Right cardiac atrium (tissue), 5 donors: ENCODE measurements at regions not wholly inside any gene's neighbourhood (a gene's known extent, or its start where the extent isn't known, plus 50 kb on each side); places are given as distances from the start of the nearest gene placed in this dataset.

Experiments used
- ATAC-seq, 2 donors: fragments of 200-7000 bp; cut with Tn5 transposase; one replicate each; pipeline versions ENCODE4 v1.8.0 to v1.9.1; 2020; ENCODE audit warnings: moderate library complexity in 2 of 2, mild to moderate bottlenecking in 1 of 2
- DNase-seq, 3 donors: peaks; one replicate each; pipeline ENCODE4 v3.0.0-alpha.2; 2020
- H3K27ac ChIP-seq: one replicate; pipeline ENCODE4 v1.5.1; 2013; ENCODE audit warnings: mild to moderate bottlenecking, low read length, control low read depth, moderate library complexity
- H3K27me3 ChIP-seq: one replicate; pipeline ENCODE4 v1.6.1; 2013; ENCODE audit not compliant: control insufficient read depth, insufficient read depth
- H3K4me1 ChIP-seq: one replicate; pipeline ENCODE4 v1.6.1; 2013; ENCODE audit warnings: low read length; ENCODE audit not compliant: control insufficient read depth, insufficient read depth
- H3K4me3 ChIP-seq: one replicate; pipeline ENCODE4 v1.5.1; 2013; ENCODE audit warnings: low read length, control low read depth
- H3K9me3 ChIP-seq: one replicate; pipeline ENCODE4 v1.6.1; 2013; ENCODE audit warnings: low read length; ENCODE audit not compliant: control insufficient read depth
- WGBS: extraction: QIAGEN DNeasy Blood & Tissue Kit; methylation state at CpG from one replicate; pipeline ENCODE4 v1.1.7; 2013; 5-methylcytosine and 5-hydroxymethylcytosine counted together
- intact Hi-C, 4 donors: fragments of 100-400 bp; cut with DNase I; formaldehyde crosslinking; loops; one replicate each; pipeline versions ENCODE4 v1.11.0 to v1.14.0; 2022 to 2023
- donor health status: healthy with polysubstance abuse.
- donor health status: DM: no; HTN: yes; CAD: no.
- donor health status: DM: no; HTN: no; CAD: no.
- donor health status: DM: no; HTN: yes; CAD: no; lungs with severe emphysema.
- donor health status: DM: yes; HTN: yes; CAD: no.

GRCh38 chr10:21272643-21273399 lies 252.7 kb downstream of the SKIDA1 start:
- intact Hi-C loops = loop anchor here (10.0 kb wide), 2 partner anchors 222 to 462 kb away; no protein-coding TSS in a partner anchor
- H3K4me3 ChIP-seq = no peak overlapping the region
- WGBS = 81% methylated on average over 4 of the region's 4 CpGs
- no peak overlapping the region for H3K27ac ChIP-seq
- DNase-seq (no peak), ATAC-seq (no peak)
- no peaks in the 10 kb centered on the region for H3K27me3 ChIP-seq
- no peaks in the 10 kb centered on the region for H3K9me3 ChIP-seq
- no peaks in the 10 kb centered on the region for H3K4me1 ChIP-seq

DNA sequence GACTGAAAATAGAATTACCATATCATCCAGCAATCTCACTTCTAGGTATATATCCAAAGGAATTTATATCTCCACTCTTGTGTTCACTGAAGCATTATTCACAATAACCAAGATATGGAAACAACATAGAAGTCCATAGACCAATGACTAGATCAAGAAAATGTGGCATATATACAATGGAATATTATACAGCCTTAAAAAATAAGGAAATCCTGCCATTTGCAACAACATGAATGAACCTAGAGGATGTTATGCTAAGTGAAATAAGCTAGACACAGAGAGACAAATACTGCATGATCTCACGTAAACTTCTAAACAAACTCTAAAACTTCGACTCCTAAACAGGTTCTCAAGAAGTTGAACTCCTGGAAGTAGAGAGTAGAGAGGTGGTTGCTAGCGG lies 254.5 kb downstream of the SKIDA1 start:
- no peak for DNase-seq
- Histone ChIP-seq H3K27ac (no peak overlapping the region), H3K9me3 (no peaks in the 10 kb centered on the region), H3K4me3 (no peak overlapping the region), H3K4me1 (no peaks in the 10 kb centered on the region), H3K27me3 (no peaks in the 10 kb centered on the region)
- 98% methylated on average over 3 of the region's 3 CpGs for WGBS
- intact Hi-C loops = loop anchor here (10.0 kb wide), 2 partner anchors 224 to 464 kb away; no protein-coding TSS in a partner anchor
- ATAC-seq = no peak

- DNase-seq (no peak), ATAC-seq (no peak)
- Histone ChIP-seq H3K4me1 (no peaks in the 10 kb centered on the region), H3K4me3 (no peak overlapping the region), H3K9me3 (no peaks in the 10 kb centered on the region), H3K27me3 (no peaks in the 10 kb centered on the region), H3K27ac (no peak overlapping the region)
- intact Hi-C loops = loop anchor here (2.0 to 10.0 kb wide), 3 partner anchors 184 to 190 kb away; no protein-coding TSS in a partner anchor
- WGBS = 81% methylated on average over 5 of the region's 5 CpGs
These were observed 256.2 kb downstream of the SKIDA1 start for GRCh38 chr10:21269289-21269688.

GRCh38 chr10:21265622-21266021 lies 259.9 kb downstream of the SKIDA1 start:
- H3K9me3 ChIP-seq = no peaks in the 10 kb centered on the region
- intact Hi-C loops = loop anchor here in 2 of 4 donors (5.0 to 10.0 kb wide), 2 partner anchors 181 to 183 kb away; no protein-coding TSS in a partner anchor
- 93% methylated on average over 3 of the region's 3 CpGs for WGBS

DNA sequence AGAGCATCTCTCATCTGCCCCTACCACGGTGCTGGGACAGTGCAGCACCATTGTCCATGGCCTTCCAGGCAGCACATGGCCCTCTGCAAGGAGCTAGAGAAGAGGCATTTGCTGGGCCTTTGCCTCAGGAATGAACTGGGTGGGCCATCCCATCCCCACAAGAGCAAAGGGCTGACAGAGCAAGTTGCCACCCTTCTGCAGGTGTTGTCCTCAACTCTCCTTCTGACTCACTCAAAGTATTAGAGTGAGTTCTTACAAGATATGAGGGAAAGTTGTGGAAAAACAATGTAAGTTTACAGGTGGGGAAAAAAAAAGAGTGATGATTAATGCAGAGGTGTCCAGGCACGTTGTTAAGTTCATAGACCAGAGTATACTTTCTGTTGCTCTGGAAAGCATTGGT lies 261.2 kb downstream of the SKIDA1 start:
- Histone ChIP-seq H3K27ac (no peak overlapping the region), H3K4me1 (no peaks in the 10 kb centered on the region), H3K27me3 (no peaks in the 10 kb centered on the region), H3K4me3 (no peak overlapping the region), H3K9me3 (no peaks in the 10 kb centered on the region)
- no peak for DNase-seq
- no peak for ATAC-seq
- intact Hi-C loops = loop anchor here in 1 of 4 donors (10.0 kb wide), 1 partner anchor 179 kb away; no protein-coding TSS in a partner anchor
- WGBS = 91% methylated on average over 2 of the region's 2 CpGs

More at GRCh38 chr10:21265622-21266021, 259.9 kb downstream of the SKIDA1 start:
- H3K27me3 ChIP-seq = no peaks in the 10 kb centered on the region
- H3K4me1 ChIP-seq = no peaks in the 10 kb centered on the region
- no peak for ATAC-seq
- H3K4me3 ChIP-seq = no peak overlapping the region
- H3K27ac ChIP-seq = no peak overlapping the region
- DNase-seq = no peak

DNA sequence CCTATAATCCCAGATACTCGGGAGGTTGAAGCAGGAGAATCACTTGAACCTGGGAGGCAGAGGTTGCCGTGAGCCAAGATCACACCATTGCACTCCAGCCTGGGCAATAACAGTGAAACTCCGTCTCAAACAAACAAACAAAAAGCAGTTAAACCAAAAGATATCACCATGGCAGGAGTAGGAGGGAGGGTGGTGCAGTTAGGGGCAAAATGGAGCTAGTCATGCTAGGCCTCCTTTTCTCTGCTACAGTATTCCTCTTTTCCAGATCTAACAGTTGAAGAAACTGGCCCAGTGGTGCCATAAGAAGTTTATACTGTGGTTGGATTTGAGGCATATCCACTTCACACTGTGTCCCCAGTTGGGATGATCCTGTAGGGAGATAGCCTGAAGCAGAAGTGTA lies 261.6 kb downstream of the SKIDA1 start:
- Histone ChIP-seq H3K4me3 (no peak overlapping the region), H3K9me3 (no peaks in the 10 kb centered on the region), H3K27me3 (no peaks in the 10 kb centered on the region), H3K27ac (no peak overlapping the region), H3K4me1 (no peaks in the 10 kb centered on the region)
- ATAC-seq (no peak), DNase-seq (no peak)
- WGBS = 98% methylated on average over 3 of the region's 3 CpGs
- intact Hi-C loops = loop anchor here in 1 of 4 donors (10.0 kb wide), 1 partner anchor 179 kb away; no protein-coding TSS in a partner anchor

GRCh38 chr10:21263263-21263803 lies 262.1 kb downstream of the SKIDA1 start:
- Histone ChIP-seq H3K9me3 (no peaks in the 10 kb centered on the region), H3K27me3 (no peaks in the 10 kb centered on the region), H3K27ac (no peak overlapping the region), H3K4me1 (no peaks in the 10 kb centered on the region), H3K4me3 (no peak overlapping the region)
- ATAC-seq (no peak), DNase-seq (no peak)
- WGBS = 91% methylated on average over 12 of the region's 12 CpGs
- intact Hi-C loops = loop anchor here in 1 of 4 donors (10.0 kb wide), 1 partner anchor 179 kb away; no protein-coding TSS in a partner anchor

- Histone ChIP-seq H3K27ac (no peak overlapping the region), H3K4me1 (no peaks in the 10 kb centered on the region), H3K9me3 (no peaks in the 10 kb centered on the region), H3K4me3 (no peak overlapping the region), H3K27me3 (no peaks in the 10 kb centered on the region)
- WGBS = 87% methylated on average over 15 of the region's 15 CpGs
- DNase-seq = no peak
- intact Hi-C loops = loop anchor here in 1 of 4 donors (10.0 kb wide), 1 partner anchor 177 kb away; no protein-coding TSS in a partner anchor
- ATAC-seq = no peak
These were observed 263.6 kb downstream of the SKIDA1 start for GRCh38 chr10:21261842-21262294.

- ATAC-seq (peak in 1 of 2 donors; percentile 54), DNase-seq (no peak)
- intact Hi-C loops = loop anchor here in 1 of 4 donors (10.0 kb wide), 1 partner anchor 176 kb away; no protein-coding TSS in a partner anchor
These were observed 264.9 kb downstream of the SKIDA1 start for GRCh38 chr10:21260506-21261149.

DNA sequence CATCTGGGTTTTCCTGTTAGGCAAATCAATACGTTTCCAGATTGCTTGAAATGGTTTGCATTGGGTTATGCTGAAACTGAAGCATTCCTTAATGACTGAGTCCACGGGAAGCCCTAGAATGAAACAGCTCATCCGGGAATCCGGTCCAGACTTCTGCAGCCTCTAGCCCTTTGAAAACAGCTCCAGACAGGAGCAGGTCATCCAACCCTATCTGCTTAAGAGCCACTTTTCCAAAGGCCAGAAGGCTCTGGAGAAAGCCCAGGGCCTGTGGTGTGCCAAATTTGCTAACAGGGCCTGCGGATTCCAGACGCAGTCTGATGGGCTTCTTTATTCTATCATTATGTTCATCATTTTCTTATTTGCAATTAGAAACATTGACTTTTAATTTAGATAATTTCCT lies 265.4 kb downstream of the SKIDA1 start:
- DNase-seq (peak in 2 of 3 donors; percentile 40 to 65), ATAC-seq (peak; percentile 48 to 58)
- Histone ChIP-seq H3K4me1 (no peaks in the 10 kb centered on the region), H3K27me3 (no peaks in the 10 kb centered on the region), H3K9me3 (no peaks in the 10 kb centered on the region), H3K4me3 (no peak overlapping the region), H3K27ac (no peak overlapping the region)
- intact Hi-C loops = loop anchor here in 1 of 4 donors (10.0 kb wide), 1 partner anchor 175 kb away; no protein-coding TSS in a partner anchor
- 63% methylated on average over 6 of the region's 6 CpGs for WGBS

More at GRCh38 chr10:21260506-21261149, 264.9 kb downstream of the SKIDA1 start:
- no peaks in the 10 kb centered on the region for H3K9me3 ChIP-seq
- H3K4me3 ChIP-seq = no peak overlapping the region
- H3K27ac ChIP-seq = no peak overlapping the region
- no peaks in the 10 kb centered on the region for H3K4me1 ChIP-seq
- WGBS = 64% methylated on average over 11 of the region's 11 CpGs
- H3K27me3 ChIP-seq = no peaks in the 10 kb centered on the region
